ENCODE measurements at regions not wholly inside any gene's neighbourhood (a gene's known extent, or its start where the extent isn't known, plus 50 kb on each side); places are given as distances from the start of the nearest gene placed in this dataset.
"Not testable (repeated sequence)": the region's sequence is repeated elsewhere in the genome, so short reads cannot be mapped to it uniquely, and the experiment has no call there.

GRCh38 chrX:94871640-94872039 lies 1197.6 kb downstream of the FAM133A start:
- no peak for DNase-seq

- DNase-seq: no peak
Measured at GRCh38 chrX:94901849-94902248, 1227.8 kb downstream of the FAM133A start.

- no peak for DNase-seq
Measured at GRCh38 chrX:94908171-94908570, 1234.2 kb downstream of the FAM133A start.

GRCh38 chrX:94908648-94909047 lies 1234.6 kb downstream of the FAM133A start:
- DNase-seq: no peak

- no peak for DNase-seq
Measured at GRCh38 chrX:94914235-94914634, 1240.2 kb downstream of the FAM133A start.

GRCh38 chrX:94932278-94932965 lies 1258.4 kb downstream of the FAM133A start:
- no peak for DNase-seq

GRCh38 chrX:94936722-94937121 lies 1262.7 kb downstream of the FAM133A start:
- no peak for DNase-seq

- no peak for DNase-seq
Measured at GRCh38 chrX:94937491-94937890, 1263.5 kb downstream of the FAM133A start.

- no peak for DNase-seq
Measured at GRCh38 chrX:94942603-94943002, 1268.6 kb downstream of the FAM133A start.

GRCh38 chrX:94946137-94946536 lies 1272.1 kb downstream of the FAM133A start:
- not testable (repeated sequence) for DNase-seq

GRCh38 chrX:94961730-94962129 lies 1287.7 kb downstream of the FAM133A start:
- peak; percentile 28 for DNase-seq

- DNase-seq: no peak
Measured at GRCh38 chrX:94977562-94977961, 1303.6 kb downstream of the FAM133A start.

GRCh38 chrX:94977986-94978385 lies 1304.0 kb downstream of the FAM133A start:
- no peak for DNase-seq

All from NCI-H1436 (cell line).